H1 (cell line): ENCODE measurements at regions not wholly inside any gene's neighbourhood (a gene's known extent, or its start where the extent isn't known, plus 50 kb on each side); places are given as distances from the start of the nearest gene placed in this dataset.

Experiments
- CTCF ChIA-PET: fragments of 300-600 bp; sonication (Branson Sonifier 250); formaldehyde crosslinking; loops from one replicate; lab custom pipeline; 2021; ENCODE audit not compliant: partially characterized antibody; lab: Charles Lee
- POLR2A ChIA-PET: fragments of 300-600 bp; sonication (Branson Sonifier 250); formaldehyde crosslinking; loops from one replicate; lab custom pipeline; 2021; ENCODE audit warnings: inconsistent platforms; ENCODE audit not compliant: partially characterized antibody; lab: Charles Lee
- DNase-seq, 2 experiments: peaks; one replicate each; pipeline versions ENCODE4 v3.0.0 to v3.0.0-alpha.2; 2010 to 2022; ENCODE audit warnings: low spot score in 2 of 2, low read depth in 1 of 2, mixed read lengths in 1 of 2
- FAIRE-seq: peaks from 2 replicates; lab custom pipeline; 2011; peaks lifted over from hg19 to GRCh38; lab: Jason Lieb, UNC
- H2AFZ ChIP-seq: 2 replicates; pipeline ENCODE4 v1.8.1; 2012; ENCODE audit warnings: low read length, inconsistent platforms
- H2AK5ac ChIP-seq: 2 replicates; pipeline ENCODE4 v1.6.1; 2013; ENCODE audit warnings: low read depth, low read length
- H2BK120ac ChIP-seq: replicated peaks from 2 replicates; pipeline ENCODE3; 2013; ENCODE audit warnings: low read depth, low read length, inconsistent platforms
- H2BK12ac ChIP-seq: 2 replicates; pipeline ENCODE4 v1.6.1; 2013; ENCODE audit warnings: low read depth, low read length
- H2BK15ac ChIP-seq: 2 replicates; pipeline ENCODE4 v1.6.1; 2013; ENCODE audit warnings: low read length
- H2BK20ac ChIP-seq: 2 replicates; pipeline ENCODE4 v1.6.1; 2013; ENCODE audit warnings: low read length
- H2BK5ac ChIP-seq: 2 replicates; pipeline ENCODE4 v1.6.1; 2013; ENCODE audit warnings: low read depth, low read length
- H3K14ac ChIP-seq: 2 replicates; pipeline ENCODE4 v1.6.1; 2013; ENCODE audit warnings: inconsistent platforms; ENCODE audit not compliant: insufficient read length
- H3K18ac ChIP-seq: 2 replicates; pipeline ENCODE4 v1.6.1; 2013; ENCODE audit warnings: low read length; ENCODE audit errors: extremely low read depth
- H3K23ac ChIP-seq: 2 replicates; pipeline ENCODE4 v1.6.1; 2013; ENCODE audit warnings: inconsistent platforms; ENCODE audit not compliant: insufficient read length
- H3K23me2 ChIP-seq: 2 replicates; pipeline ENCODE4 v1.6.1; 2013; ENCODE audit warnings: low read depth, low read length
- H3K27ac ChIP-seq: 2 replicates; pipeline ENCODE4 v1.6.1; 2011; ENCODE audit warnings: low read depth, low read length, inconsistent platforms
- H3K27me3 ChIP-seq, 4 experiments: replicated peaks in 1 of 4; 1 replicate in 1 of 4; 2 replicates in 3 of 4; pipeline versions ENCODE4 v1.6.1 to v1.8.1; 2011 to 2013; ENCODE audit warnings: low read length in 3 of 4, mild to moderate bottlenecking in 3 of 4, inconsistent platforms in 2 of 4, mixed read lengths in 2 of 4, moderate library complexity in 1 of 4; ENCODE audit not compliant: control insufficient read depth in 3 of 4, insufficient read depth in 3 of 4; ENCODE audit errors: extremely low read depth in 1 of 4
- H3K36me3 ChIP-seq, 4 experiments: 2 replicates each; pipeline versions ENCODE4 v1.6.1 to v1.8.1; 2011 to 2013; ENCODE audit warnings: mild to moderate bottlenecking in 4 of 4, low read length in 3 of 4, moderate library complexity in 2 of 4, control low read depth in 1 of 4, inconsistent platforms in 1 of 4; ENCODE audit not compliant: insufficient read depth in 4 of 4, control insufficient read depth in 2 of 4
- H3K4ac ChIP-seq: replicated peaks from 2 replicates; pipeline ENCODE3; 2013; ENCODE audit warnings: low read length, low read depth, mixed read lengths, inconsistent platforms; ENCODE audit not compliant: insufficient read length
- H3K4me1 ChIP-seq, 4 experiments: replicated peaks in 1 of 4; 1 replicate in 1 of 4; 2 replicates in 3 of 4; pipeline versions ENCODE4 v1.6.1 to v1.8.1; 2011 to 2013; ENCODE audit warnings: low read length in 3 of 4, inconsistent platforms in 2 of 4, mixed read lengths in 1 of 4; ENCODE audit not compliant: insufficient read depth in 4 of 4, control insufficient read depth in 3 of 4
- H3K4me2 ChIP-seq, 2 experiments: 2 replicates each; pipeline versions ENCODE4 v1.6.1 to v1.8.1; 2011 to 2013; ENCODE audit warnings: low read depth in 2 of 2, low read length in 2 of 2, control low read depth in 1 of 2, inconsistent platforms in 1 of 2, mild to moderate bottlenecking in 1 of 2; ENCODE audit not compliant: insufficient read depth in 1 of 2
- H3K4me3 ChIP-seq, 4 experiments: fragments of 200-600, 300-600 bp in 1 of 4; sonication (generic), shearing (Covaris generic), sonication (Bioruptor Twin) in 1 of 4; 2 replicates each; pipeline versions ENCODE4 v1.5.1 to v1.8.1; 2011 to 2016; ENCODE audit warnings: low read length in 4 of 4, low read depth in 3 of 4, control low read depth in 2 of 4, inconsistent platforms in 2 of 4, mild to moderate bottlenecking in 2 of 4, mixed read lengths in 1 of 4, moderate library complexity in 1 of 4; ENCODE audit not compliant: insufficient read depth in 2 of 4; ENCODE audit errors: extremely low read depth in 1 of 4
- H3K56ac ChIP-seq: replicated peaks from 2 replicates; pipeline ENCODE3; 2013; ENCODE audit warnings: low read depth, mild to moderate bottlenecking, mixed read lengths, low read length, inconsistent platforms; ENCODE audit not compliant: insufficient read length
- H3K79me1 ChIP-seq: 2 replicates; pipeline ENCODE4 v1.6.1; 2013; ENCODE audit warnings: low read depth, low read length, control low read depth
- H3K79me2 ChIP-seq, 2 experiments: 2 replicates each; pipeline versions ENCODE4 v1.6.1 to v1.8.1; 2012 to 2013; ENCODE audit warnings: low read length in 2 of 2, mild to moderate bottlenecking in 2 of 2, inconsistent platforms in 1 of 2; ENCODE audit not compliant: insufficient read depth in 2 of 2, control insufficient read depth in 1 of 2
- H3K9ac ChIP-seq, 4 experiments: replicated peaks in 1 of 4; 1 replicate in 1 of 4; 2 replicates in 3 of 4; pipeline versions ENCODE4 v1.6.1 to v1.8.1; 2011 to 2013; ENCODE audit warnings: low read depth in 3 of 4, low read length in 3 of 4, control low read depth in 2 of 4, mild to moderate bottlenecking in 2 of 4, moderate library complexity in 2 of 4, inconsistent platforms in 1 of 4; ENCODE audit errors: extremely low read depth in 1 of 4
- H3K9me3 ChIP-seq, 2 experiments: 2 replicates each; pipeline versions ENCODE4 v1.6.1 to v1.8.1; 2012 to 2013; ENCODE audit warnings: mild to moderate bottlenecking in 2 of 2, moderate library complexity in 2 of 2, control low read depth in 1 of 2, inconsistent platforms in 1 of 2, low read depth in 1 of 2, low read length in 1 of 2, mixed read lengths in 1 of 2; ENCODE audit not compliant: insufficient read depth in 2 of 2
- H4K20me1 ChIP-seq, 2 experiments: replicated peaks in 1 of 2; 2 replicates each; pipeline versions ENCODE3 to v1.8.1; 2011 to 2013; ENCODE audit warnings: inconsistent platforms in 2 of 2, low read length in 2 of 2, mild to moderate bottlenecking in 1 of 2; ENCODE audit not compliant: insufficient read depth in 2 of 2, control insufficient read depth in 1 of 2
- H4K5ac ChIP-seq: 2 replicates; pipeline ENCODE4 v1.6.1; 2013; ENCODE audit warnings: low read length, low read depth, mixed read lengths, inconsistent platforms; ENCODE audit not compliant: insufficient read length
- H4K8ac ChIP-seq: 2 replicates; pipeline ENCODE4 v1.8.0; 2013; ENCODE audit warnings: mild to moderate bottlenecking, moderate library complexity, low read length, inconsistent platforms; ENCODE audit not compliant: insufficient read depth; ENCODE audit errors: extremely low read depth
- H4K91ac ChIP-seq: replicated peaks from 2 replicates; pipeline ENCODE3; 2013; ENCODE audit warnings: low read length, mixed read lengths, inconsistent platforms; ENCODE audit not compliant: insufficient read length
- CEBPB ChIP-seq: IDR thresholded peaks from 2 replicates; pipeline ENCODE4 v1.6.1; 2012; ENCODE audit warnings: low read depth, low read length
- E2F6 ChIP-seq: IDR thresholded peaks from 2 replicates; pipeline ENCODE4 v1.6.1; 2012; ENCODE audit warnings: inconsistent platforms
- HDAC2 ChIP-seq, 2 experiments: fragments of 300-600 bp in 1 of 2; sonication (generic) in 1 of 2; IDR thresholded peaks; 2 replicates each; pipeline ENCODE4 v1.6.1; 2011 to 2012; ENCODE audit warnings: low read depth in 2 of 2, low read length in 2 of 2, mild to moderate bottlenecking in 2 of 2, moderate library complexity in 2 of 2, borderline replicate concordance in 1 of 2, inconsistent platforms in 1 of 2
- POLR2A ChIP-seq, 2 experiments: IDR thresholded peaks; 1 replicate in 1 of 2; 2 replicates in 1 of 2; pipeline ENCODE4 v1.6.1; 2011; ENCODE audit warnings: low read depth in 2 of 2, low read length in 2 of 2, mild to moderate bottlenecking in 2 of 2; ENCODE audit errors: control extremely low read depth in 1 of 2
- RAD21 ChIP-seq, 2 experiments: IDR thresholded peaks in 1 of 2; conservative IDR thresholded peaks in 1 of 2; 2 replicates each; pipeline ENCODE4 v1.6.1; 2011; ENCODE audit warnings: low read depth in 2 of 2, low read length in 2 of 2, improper control_type of control experiment in 1 of 2, inconsistent platforms in 1 of 2, mild to moderate bottlenecking in 1 of 2, moderate library complexity in 1 of 2
- TAF1 ChIP-seq: IDR thresholded peaks from 2 replicates; pipeline ENCODE4 v1.6.1; 2011; ENCODE audit warnings: mild to moderate bottlenecking, low read depth, low read length
- TBP ChIP-seq: IDR thresholded peaks from 2 replicates; pipeline ENCODE4 v1.6.1; 2011; ENCODE audit warnings: low read depth, low read length, improper control_type of control experiment
- TCF12 ChIP-seq: IDR thresholded peaks from 2 replicates; pipeline ENCODE4 v1.6.1; 2011; ENCODE audit warnings: low read depth, mild to moderate bottlenecking, low read length
- TEAD4 ChIP-seq: IDR thresholded peaks from 2 replicates; pipeline ENCODE4 v1.6.1; 2012; ENCODE audit warnings: low read depth, low read length, inconsistent platforms, mixed read lengths
- YY1 ChIP-seq: IDR thresholded peaks from 2 replicates; pipeline ENCODE4 v1.6.1; 2011; ENCODE audit warnings: low read depth, mild to moderate bottlenecking, low read length
- WGBS, 2 experiments: shearing (Covaris generic) in 1 of 2; methylation state at CpG; one replicate each; pipeline versions ENCODE4 v1.1.6 to v1.1.7; 2013 to 2015; ENCODE audit warnings: low lambda C conversion rate in 2 of 2, mixed read lengths in 2 of 2, inconsistent platforms in 1 of 2, low coverage in 1 of 2, missing lambda C conversion rate in 1 of 2; ENCODE audit not compliant: insufficient replicate concordance in 2 of 2, insufficient coverage in 1 of 2, insufficient read length in 1 of 2; ENCODE audit errors: extremely low coverage in 1 of 2, missing lambda C conversion rate in 1 of 2; 5-methylcytosine and 5-hydroxymethylcytosine counted together
- TF ChIP-seq, protein P1 (sequence below), 3 experiments: IDR thresholded peaks; 1 replicate in 2 of 3; 2 replicates in 1 of 3; pipeline versions ENCODE4 v1.5.1 to v1.6.1; 2011; ENCODE audit warnings: low read length in 3 of 3, mild to moderate bottlenecking in 3 of 3, inconsistent platforms in 2 of 3, low read depth in 1 of 3, moderate library complexity in 1 of 3; ENCODE audit not compliant: insufficient read depth in 1 of 3; ENCODE audit errors: control extremely low read depth in 1 of 3

DNA sequence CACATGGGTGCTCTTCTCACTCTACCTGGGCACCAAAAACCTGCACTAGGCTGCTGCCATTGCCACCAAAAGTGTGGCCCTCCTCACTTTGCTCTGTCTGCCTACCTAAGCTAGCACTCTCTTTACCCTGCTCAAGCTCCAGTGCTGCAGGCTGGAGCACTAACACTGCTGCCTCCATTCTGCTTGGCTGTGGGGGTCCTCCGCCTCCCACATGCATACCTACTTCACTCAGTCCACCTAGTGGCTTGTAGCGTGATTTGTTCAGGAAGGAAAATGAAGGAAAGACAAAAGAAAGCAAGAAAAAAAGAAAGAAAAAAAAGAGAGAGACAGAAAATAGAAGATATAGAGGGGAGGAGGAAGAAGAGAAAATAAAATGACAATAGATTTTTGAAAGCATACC lies 1339.4 kb upstream of the CHAC2 start:
- ChIA-PET POLR2A (no interaction called here), CTCF (interaction anchor here (1.4 kb wide), 1 partner anchor 12 kb away, joined by 4 read pairs; no protein-coding TSS in a partner anchor)
- DNase-seq (no peak), FAIRE-seq (peak; percentile 13)
- peak overlapping the region; percentile 97 for H2AFZ ChIP-seq
- H3K79me1 ChIP-seq, result no peaks in the 10 kb centered on the region
- peak overlapping the region; percentile 68; the same call in 1 of the 2 replicates for H4K8ac ChIP-seq
- no peak overlapping the region for H3K4me3 ChIP-seq
- no peaks in the 10 kb centered on the region for H3K79me2 ChIP-seq
- H2AK5ac ChIP-seq, result no peak overlapping the region
- peak overlapping the region; percentile 90; the same call in 1 of the 2 replicates for H2BK12ac ChIP-seq
- H3K36me3 ChIP-seq, result no peaks in the 10 kb centered on the region
- peak overlapping the region; percentile 32; the same call in 1 of the 2 replicates for H2BK5ac ChIP-seq
- H3K9me3 ChIP-seq, result no peaks in the 10 kb centered on the region
- H3K18ac ChIP-seq, result no peak overlapping the region
- peak overlapping the region; percentile 85 for H3K4ac ChIP-seq
- WGBS, 2 experiments, result 62% methylated on average over 2 of the region's 2 CpGs; no CpG with 5 or more reads in 1 of the 2 experiments
- no peak overlapping the region for H2BK15ac ChIP-seq
- H3K27me3 ChIP-seq, result no peaks in the 10 kb centered on the region
- H3K4me2 ChIP-seq, result no peak overlapping the region
- no peak overlapping the region for H3K56ac ChIP-seq
- H3K14ac ChIP-seq, result no peak overlapping the region
- H2BK20ac ChIP-seq, result 0 out of 2 replicates have a peak overlapping the region, but pooled peaks have one; percentile 66
- H3K4me1 ChIP-seq, result peaks cover 0 to 3% (median 1%) of the 10 kb centered on the region in 4 experiments; a peak in 3 of 7 replicates
- H4K5ac ChIP-seq, result peak overlapping the region; percentile 37
- H3K27ac ChIP-seq, result no peak overlapping the region
- H3K23ac ChIP-seq, result no peak overlapping the region
- H4K20me1 ChIP-seq, result no peaks in the 10 kb centered on the region
- H2BK120ac ChIP-seq, result peak overlapping the region; percentile 87
- H3K23me2 ChIP-seq, result no peaks in the 10 kb centered on the region; the same call in 1 of the 2 replicates
- H4K91ac ChIP-seq, result peak overlapping the region; percentile 93
- no peak overlapping the region for H3K9ac ChIP-seq
- no peak for TF ChIP-seq HDAC2 (IDR thresholded peaks at IDR 0.05; ENCODE audit: borderline replicate concordance in 1 of 2, low read depth in 2 of 2, low read length in 2 of 2)
- no peak for TF ChIP-seq TCF12
- no peak for TF ChIP-seq CEBPB
- TF ChIP-seq POLR2A (IDR thresholded peaks at IDR 0.05; ENCODE audit: control extremely low read depth in 1 of 2, low read depth in 2 of 2, low read length in 2 of 2), result no peak
- TF ChIP-seq, protein P1, sequence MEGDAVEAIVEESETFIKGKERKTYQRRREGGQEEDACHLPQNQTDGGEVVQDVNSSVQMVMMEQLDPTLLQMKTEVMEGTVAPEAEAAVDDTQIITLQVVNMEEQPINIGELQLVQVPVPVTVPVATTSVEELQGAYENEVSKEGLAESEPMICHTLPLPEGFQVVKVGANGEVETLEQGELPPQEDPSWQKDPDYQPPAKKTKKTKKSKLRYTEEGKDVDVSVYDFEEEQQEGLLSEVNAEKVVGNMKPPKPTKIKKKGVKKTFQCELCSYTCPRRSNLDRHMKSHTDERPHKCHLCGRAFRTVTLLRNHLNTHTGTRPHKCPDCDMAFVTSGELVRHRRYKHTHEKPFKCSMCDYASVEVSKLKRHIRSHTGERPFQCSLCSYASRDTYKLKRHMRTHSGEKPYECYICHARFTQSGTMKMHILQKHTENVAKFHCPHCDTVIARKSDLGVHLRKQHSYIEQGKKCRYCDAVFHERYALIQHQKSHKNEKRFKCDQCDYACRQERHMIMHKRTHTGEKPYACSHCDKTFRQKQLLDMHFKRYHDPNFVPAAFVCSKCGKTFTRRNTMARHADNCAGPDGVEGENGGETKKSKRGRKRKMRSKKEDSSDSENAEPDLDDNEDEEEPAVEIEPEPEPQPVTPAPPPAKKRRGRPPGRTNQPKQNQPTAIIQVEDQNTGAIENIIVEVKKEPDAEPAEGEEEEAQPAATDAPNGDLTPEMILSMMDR (IDR thresholded peaks at IDR 0.05; ENCODE audit: control extremely low read depth in 1 of 3, insufficient read depth in 1 of 3, low read depth in 1 of 3, low read length in 3 of 3), result peak; percentile 23 to 30 (median 30); a peak in 3 of 4 replicates
- no peak for TF ChIP-seq YY1
- TF ChIP-seq TAF1, result no peak
- TF ChIP-seq TEAD4, result no peak
- TF ChIP-seq RAD21 (IDR thresholded peaks at IDR 0.05 in 1 of 2, conservative IDR thresholded peaks at IDR 0.05 in 1 of 2; ENCODE audit: low read depth in 2 of 2, low read length in 2 of 2), result peak; percentile 39 to 56; a peak in 3 of 4 replicates
- no peak for TF ChIP-seq E2F6
- TF ChIP-seq TBP, result no peak
